CD4-positive, alpha-beta T cell (primary cell): ENCODE measurements at regions not wholly inside any gene's neighbourhood (a gene's known extent, or its start where the extent isn't known, plus 50 kb on each side); places are given as distances from the start of the nearest gene placed in this dataset.
A peak's percentile ranks its signal among the peaks of the same experiment; 100 is the strongest.

Source experiments
- ATAC-seq: fragments of 200-7000 bp; cut with Tn5 transposase; one replicate; pipeline ENCODE4 v1.10.0; 2022; ENCODE audit warnings: mild to moderate bottlenecking; ENCODE audit not compliant: poor library complexity
- CTCF ChIA-PET: fragments of 350-600 bp; sonication (Branson Sonifier 250); formaldehyde crosslinking; loops from one replicate; lab custom pipeline; 2021; ENCODE audit warnings: antibody characterized with exemption, inconsistent platforms; lab: Charles Lee
- POLR2A ChIA-PET: fragments of 350-600 bp; sonication (Branson Sonifier 250); formaldehyde crosslinking; loops from one replicate; lab custom pipeline; 2021; ENCODE audit warnings: antibody characterized with exemption, inconsistent platforms; lab: Charles Lee
- DNase-seq, 14 experiments: peaks; one replicate each; pipeline ENCODE4 v3.0.0-alpha.2; 2013 to 2020; ENCODE audit warnings: mixed read lengths in 2 of 14
- H3K27ac ChIP-seq, 2 donors: one replicate each; pipeline versions ENCODE4 v1.5.1 to v1.7.0; 2013; ENCODE audit warnings: low read length in 2 of 2, low read depth in 1 of 2, mild to moderate bottlenecking in 1 of 2
- H3K27me3 ChIP-seq, 2 experiments: 1 replicate in 1 of 2; 2 replicates in 1 of 2; pipeline versions ENCODE4 v1.6.1 to v1.7.0; 2013; ENCODE audit warnings: low read length in 2 of 2, control low read depth in 1 of 2, mild to moderate bottlenecking in 1 of 2, moderate library complexity in 1 of 2; ENCODE audit not compliant: insufficient read depth in 2 of 2, control insufficient read depth in 1 of 2
- H3K36me3 ChIP-seq: one replicate; pipeline ENCODE4 v1.6.1; 2013; ENCODE audit warnings: low read length, control low read depth; ENCODE audit not compliant: insufficient read depth
- H3K4me1 ChIP-seq: one replicate; pipeline ENCODE4 v1.6.1; 2013; ENCODE audit warnings: low read length, control low read depth; ENCODE audit not compliant: insufficient read depth
- H3K4me3 ChIP-seq: one replicate; pipeline ENCODE4 v1.5.1; 2013; ENCODE audit warnings: mild to moderate bottlenecking, low read length, moderate library complexity
- H3K9me3 ChIP-seq, 2 experiments: 1 replicate in 1 of 2; 2 replicates in 1 of 2; pipeline versions ENCODE4 v1.6.1 to v1.7.0; 2013; ENCODE audit warnings: low read length in 2 of 2, mild to moderate bottlenecking in 2 of 2, control low read depth in 1 of 2, moderate library complexity in 1 of 2; ENCODE audit not compliant: control insufficient read depth in 1 of 2, insufficient read depth in 1 of 2
- H3K27ac Mint-ChIP-seq: one replicate; pipeline ENCODE4 v1.8.0; 2020; ENCODE audit warnings: mixed read lengths
- H3K27me3 Mint-ChIP-seq: one replicate; pipeline ENCODE4 v1.8.0; 2021; ENCODE audit warnings: mixed read lengths
- H3K36me3 Mint-ChIP-seq: one replicate; pipeline ENCODE4 v1.8.0; 2021; ENCODE audit warnings: low read depth, mixed read lengths
- H3K4me1 Mint-ChIP-seq: one replicate; pipeline ENCODE4 v1.8.0; 2021; ENCODE audit warnings: low read depth, mixed read lengths
- H3K4me3 Mint-ChIP-seq: one replicate; pipeline ENCODE4 v1.8.0; 2020; ENCODE audit warnings: mild to moderate bottlenecking, mixed read lengths
- H3K9me3 Mint-ChIP-seq: one replicate; pipeline ENCODE4 v1.8.0; 2020; ENCODE audit warnings: mixed read lengths
- intact Hi-C, 2 experiments: fragments of 100-400 bp; cut with DNase I in 1 of 2; cut with micrococcal nuclease in 1 of 2; formaldehyde crosslinking; loops; one replicate each; pipeline versions ENCODE4 v1.15.1 to v1.9.0; 2023 to 2025; cut with DNase I, micrococcal nuclease
- TF ChIP-seq, protein P1 (sequence below): fragments of 200-600 bp; IDR thresholded peaks from one replicate; pipeline ENCODE4 v1.8.0; 2022; ENCODE audit warnings: antibody characterized with exemption, mild to moderate bottlenecking

DNA sequence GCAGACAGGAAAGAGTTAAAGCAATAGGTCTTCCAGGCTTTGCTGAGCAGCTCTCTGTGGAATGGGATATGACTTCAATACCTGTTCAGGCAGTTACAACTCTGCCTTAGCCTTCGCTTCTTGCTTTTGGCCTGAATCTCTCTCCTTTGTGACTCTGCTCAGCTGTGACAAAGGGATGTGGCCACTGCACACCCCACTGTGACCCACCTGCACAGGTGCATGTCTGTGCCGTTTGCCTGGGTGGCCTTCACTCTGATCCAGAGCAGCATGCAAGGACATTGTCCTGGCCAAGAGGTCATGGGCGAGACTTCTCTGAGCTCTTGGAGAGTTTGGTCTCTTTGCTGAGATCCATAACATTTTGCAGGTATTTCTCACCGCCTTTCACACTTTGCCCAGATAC is 891.3 kb downstream of the BRD1 start:
- Histone ChIP-seq H3K9me3 (peaks cover 0 to 3% of the 10 kb centered on the region in 2 experiments), H3K4me3 (no peak overlapping the region), H3K4me1 (no peaks in the 10 kb centered on the region), H3K36me3 (no peaks in the 10 kb centered on the region), H3K27me3 (peaks cover 0 to 3% of the 10 kb centered on the region in 2 experiments), H3K27ac (no peak overlapping the region)
- Mint-ChIP-seq H3K4me3 (no peak overlapping the region), H3K36me3 (no peaks in the 10 kb centered on the region), H3K27me3 (peaks cover 44% of the 10 kb centered on the region), H3K27ac (no peak overlapping the region), H3K4me1 (no peaks in the 10 kb centered on the region), H3K9me3 (peaks cover 4% of the 10 kb centered on the region)
- intact Hi-C loops = no loop called here
- TF ChIP-seq, protein P1, sequence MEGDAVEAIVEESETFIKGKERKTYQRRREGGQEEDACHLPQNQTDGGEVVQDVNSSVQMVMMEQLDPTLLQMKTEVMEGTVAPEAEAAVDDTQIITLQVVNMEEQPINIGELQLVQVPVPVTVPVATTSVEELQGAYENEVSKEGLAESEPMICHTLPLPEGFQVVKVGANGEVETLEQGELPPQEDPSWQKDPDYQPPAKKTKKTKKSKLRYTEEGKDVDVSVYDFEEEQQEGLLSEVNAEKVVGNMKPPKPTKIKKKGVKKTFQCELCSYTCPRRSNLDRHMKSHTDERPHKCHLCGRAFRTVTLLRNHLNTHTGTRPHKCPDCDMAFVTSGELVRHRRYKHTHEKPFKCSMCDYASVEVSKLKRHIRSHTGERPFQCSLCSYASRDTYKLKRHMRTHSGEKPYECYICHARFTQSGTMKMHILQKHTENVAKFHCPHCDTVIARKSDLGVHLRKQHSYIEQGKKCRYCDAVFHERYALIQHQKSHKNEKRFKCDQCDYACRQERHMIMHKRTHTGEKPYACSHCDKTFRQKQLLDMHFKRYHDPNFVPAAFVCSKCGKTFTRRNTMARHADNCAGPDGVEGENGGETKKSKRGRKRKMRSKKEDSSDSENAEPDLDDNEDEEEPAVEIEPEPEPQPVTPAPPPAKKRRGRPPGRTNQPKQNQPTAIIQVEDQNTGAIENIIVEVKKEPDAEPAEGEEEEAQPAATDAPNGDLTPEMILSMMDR = no peak
- CTCF ChIA-PET = no interaction called here
- ATAC-seq (no peak), DNase-seq (peak in 1 of 14 experiments; percentile 17)
- POLR2A ChIA-PET = no interaction called here

DNA sequence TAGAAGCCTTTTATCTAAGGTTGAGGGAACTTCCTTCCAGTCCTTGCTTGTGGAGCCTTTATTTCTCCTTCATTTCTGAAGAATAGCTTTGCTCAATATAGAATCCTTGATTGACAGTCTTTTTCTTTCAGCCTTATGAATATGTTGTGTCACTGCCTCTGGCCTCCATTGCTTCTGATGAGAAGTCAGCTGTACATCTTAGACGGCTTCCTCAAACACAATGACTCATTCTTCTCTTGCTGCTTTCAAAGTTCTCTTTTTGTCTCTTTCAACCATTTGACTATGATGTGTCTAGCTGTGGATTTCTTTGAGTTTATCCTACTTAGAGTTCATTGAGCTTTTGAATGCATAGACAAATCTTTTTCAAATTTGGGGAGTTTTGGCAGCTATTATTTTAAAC is 893.2 kb downstream of the BRD1 start:
- Histone ChIP-seq H3K4me3 (no peak overlapping the region), H3K27me3 (peaks cover 0 to 3% of the 10 kb centered on the region in 2 experiments), H3K9me3 (peaks cover 0 to 3% of the 10 kb centered on the region in 2 experiments), H3K36me3 (no peaks in the 10 kb centered on the region), H3K4me1 (no peaks in the 10 kb centered on the region), H3K27ac (no peak overlapping the region)
- Mint-ChIP-seq H3K27me3 (peaks cover 42% of the 10 kb centered on the region), H3K9me3 (peaks cover 4% of the 10 kb centered on the region), H3K4me3 (no peak overlapping the region), H3K27ac (no peak overlapping the region), H3K4me1 (no peaks in the 10 kb centered on the region), H3K36me3 (no peaks in the 10 kb centered on the region)
- ChIA-PET POLR2A (no interaction called here), CTCF (no interaction called here)
- TF ChIP-seq, protein P1 = no peak
- DNase-seq = no peak
- ATAC-seq = no peak
- intact Hi-C loops = no loop called here

DNA sequence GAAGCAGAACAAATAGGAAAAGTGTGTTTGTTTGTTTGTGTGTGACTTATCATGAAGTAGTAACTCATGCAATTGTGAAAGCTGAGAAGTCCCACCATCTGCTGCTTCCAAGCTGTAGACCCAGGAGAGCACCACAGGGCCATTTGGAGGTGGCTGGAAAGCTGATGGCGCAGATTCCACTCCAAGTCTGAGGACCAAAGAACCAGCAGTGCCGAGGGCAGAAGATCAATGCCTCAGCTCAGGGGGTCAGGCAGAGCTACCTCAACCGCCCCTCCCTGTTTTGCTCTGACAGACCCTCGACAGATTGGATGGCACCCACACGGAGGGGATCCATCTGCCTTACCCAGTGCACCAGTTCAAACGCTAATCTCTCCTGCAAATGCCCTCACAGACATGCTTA is 896.2 kb downstream of the BRD1 start:
- Histone ChIP-seq H3K4me1 (no peaks in the 10 kb centered on the region), H3K36me3 (no peaks in the 10 kb centered on the region), H3K9me3 (peaks cover 0 to 2% of the 10 kb centered on the region in 2 experiments), H3K27ac (no peak overlapping the region), H3K4me3 (no peak overlapping the region), H3K27me3 (no peaks in the 10 kb centered on the region)
- Mint-ChIP-seq H3K9me3 (peaks cover 4% of the 10 kb centered on the region), H3K27ac (no peak overlapping the region), H3K4me1 (no peaks in the 10 kb centered on the region), H3K27me3 (peaks cover 46% of the 10 kb centered on the region), H3K36me3 (no peaks in the 10 kb centered on the region), H3K4me3 (no peak overlapping the region)
- ChIA-PET POLR2A (no interaction called here), CTCF (no interaction called here)
- intact Hi-C loops = no loop called here
- TF ChIP-seq, protein P1 = no peak
- no peak for ATAC-seq
- DNase-seq = no peak
